ENCODE measurements at regions not wholly inside any gene's neighbourhood (a gene's known extent, or its start where the extent isn't known, plus 50 kb on each side); places are given as distances from the start of the nearest gene placed in this dataset.

DNA sequence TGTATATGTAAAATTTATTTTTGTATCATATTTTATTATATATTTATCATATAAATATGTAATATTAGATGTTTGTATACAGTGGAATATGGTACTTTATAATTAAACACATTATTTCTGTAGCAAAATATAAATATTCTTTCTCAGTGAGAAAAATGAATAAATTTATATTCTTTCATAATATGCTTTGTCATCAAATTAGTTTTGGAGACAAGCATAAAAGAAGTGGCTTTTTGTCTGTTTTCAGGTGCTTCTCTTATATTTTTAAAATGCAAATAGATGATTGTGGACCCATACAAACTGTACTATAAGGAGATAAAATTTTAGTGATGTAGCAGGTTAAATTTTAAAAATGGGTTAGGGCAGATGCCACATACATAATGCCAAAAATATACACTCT lies 222.4 kb upstream of the CNTN5 start:
- no peaks in the 10 kb centered on the region for H3K4me1 Mint-ChIP-seq (ENCODE audit: unreplicated experiment)
- no peaks in the 10 kb centered on the region for H3K27me3 Mint-ChIP-seq (ENCODE audit: unreplicated experiment)
- TF ChIP-seq, protein P1, sequence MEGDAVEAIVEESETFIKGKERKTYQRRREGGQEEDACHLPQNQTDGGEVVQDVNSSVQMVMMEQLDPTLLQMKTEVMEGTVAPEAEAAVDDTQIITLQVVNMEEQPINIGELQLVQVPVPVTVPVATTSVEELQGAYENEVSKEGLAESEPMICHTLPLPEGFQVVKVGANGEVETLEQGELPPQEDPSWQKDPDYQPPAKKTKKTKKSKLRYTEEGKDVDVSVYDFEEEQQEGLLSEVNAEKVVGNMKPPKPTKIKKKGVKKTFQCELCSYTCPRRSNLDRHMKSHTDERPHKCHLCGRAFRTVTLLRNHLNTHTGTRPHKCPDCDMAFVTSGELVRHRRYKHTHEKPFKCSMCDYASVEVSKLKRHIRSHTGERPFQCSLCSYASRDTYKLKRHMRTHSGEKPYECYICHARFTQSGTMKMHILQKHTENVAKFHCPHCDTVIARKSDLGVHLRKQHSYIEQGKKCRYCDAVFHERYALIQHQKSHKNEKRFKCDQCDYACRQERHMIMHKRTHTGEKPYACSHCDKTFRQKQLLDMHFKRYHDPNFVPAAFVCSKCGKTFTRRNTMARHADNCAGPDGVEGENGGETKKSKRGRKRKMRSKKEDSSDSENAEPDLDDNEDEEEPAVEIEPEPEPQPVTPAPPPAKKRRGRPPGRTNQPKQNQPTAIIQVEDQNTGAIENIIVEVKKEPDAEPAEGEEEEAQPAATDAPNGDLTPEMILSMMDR (IDR thresholded peaks at IDR 0.05; ENCODE audit: unreplicated experiment): no peak
- H3K36me3 Mint-ChIP-seq (ENCODE audit: low read depth, unreplicated experiment): no peaks in the 10 kb centered on the region
- DNase-seq (ENCODE audit: low spot score): no peak
- H3K9me3 Mint-ChIP-seq (ENCODE audit: unreplicated experiment): no peaks in the 10 kb centered on the region
- H3K4me3 Mint-ChIP-seq (ENCODE audit: unreplicated experiment): no peak overlapping the region
- no peak overlapping the region for H3K27ac Mint-ChIP-seq (ENCODE audit: unreplicated experiment)

DNA sequence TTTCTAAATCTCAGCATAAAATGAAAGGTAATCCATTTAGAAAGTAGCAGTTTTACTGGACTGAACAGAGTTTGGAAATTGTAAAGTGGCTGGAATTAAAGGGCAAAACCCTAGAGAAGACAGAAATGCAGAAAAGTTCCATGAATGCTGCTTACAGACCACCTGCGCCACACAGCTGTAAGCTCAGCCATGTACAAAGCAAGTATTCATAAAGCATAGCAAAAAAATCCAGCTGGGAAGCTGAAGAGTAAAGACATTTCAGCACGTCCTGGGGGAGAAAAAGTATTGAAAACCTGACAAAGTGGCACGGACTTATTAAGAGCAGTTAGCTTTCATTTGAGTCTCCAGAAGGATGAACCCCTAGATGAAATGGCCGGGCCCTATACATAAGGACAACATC lies 220.1 kb upstream of the CNTN5 start:
- Mint-ChIP-seq H3K4me3 (ENCODE audit: unreplicated experiment) (no peak overlapping the region), H3K27me3 (ENCODE audit: unreplicated experiment) (no peaks in the 10 kb centered on the region), H3K27ac (ENCODE audit: unreplicated experiment) (no peak overlapping the region), H3K36me3 (ENCODE audit: low read depth, unreplicated experiment) (no peaks in the 10 kb centered on the region), H3K4me1 (ENCODE audit: unreplicated experiment) (no peaks in the 10 kb centered on the region), H3K9me3 (ENCODE audit: unreplicated experiment) (no peaks in the 10 kb centered on the region)
- TF ChIP-seq, protein P1 (IDR thresholded peaks at IDR 0.05; ENCODE audit: unreplicated experiment): no peak
- DNase-seq (ENCODE audit: low spot score): no peak

DNA sequence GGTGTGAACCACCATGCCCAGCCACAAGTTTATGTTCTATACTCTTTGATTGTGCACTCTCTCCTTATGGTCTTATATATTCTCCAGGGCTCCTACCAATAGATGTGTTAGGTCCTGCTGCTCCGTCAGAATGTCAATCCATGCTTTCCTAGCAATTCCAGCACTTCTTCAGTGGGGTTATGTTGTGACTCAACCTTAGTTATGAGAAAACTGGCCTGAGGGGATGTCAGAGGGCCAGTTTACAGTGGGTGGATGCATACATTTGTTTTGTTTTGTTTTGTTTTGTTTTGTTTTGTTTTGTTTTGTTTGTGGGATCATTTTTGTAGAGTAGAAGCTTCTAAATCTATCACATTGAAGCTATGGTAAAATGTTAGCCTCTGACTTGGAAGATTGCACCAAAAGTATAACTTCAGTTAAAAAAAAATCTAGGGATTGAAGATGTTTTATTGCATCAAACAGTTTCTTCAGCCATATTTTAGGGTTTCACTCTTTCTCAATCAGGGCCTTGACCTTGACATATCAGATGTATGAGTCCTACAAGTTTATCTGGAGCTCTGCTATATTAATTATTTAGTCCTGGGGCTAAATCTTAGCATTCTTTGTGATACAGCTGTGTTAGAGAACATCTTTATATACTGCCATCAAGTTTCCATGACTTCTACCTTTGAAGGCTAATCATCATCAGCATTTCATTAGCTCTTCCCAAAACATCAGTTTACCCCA lies 191.6 kb upstream of the CNTN5 start:
- H3K27me3 Mint-ChIP-seq (ENCODE audit: unreplicated experiment): no peaks in the 10 kb centered on the region
- H3K36me3 Mint-ChIP-seq (ENCODE audit: low read depth, unreplicated experiment): no peaks in the 10 kb centered on the region
- no peak overlapping the region for H3K27ac Mint-ChIP-seq (ENCODE audit: unreplicated experiment)
- H3K4me1 Mint-ChIP-seq (ENCODE audit: unreplicated experiment): no peaks in the 10 kb centered on the region
- TF ChIP-seq, protein P1 (IDR thresholded peaks at IDR 0.05; ENCODE audit: unreplicated experiment): no peak
- no peak for DNase-seq (ENCODE audit: low spot score)
- H3K9me3 Mint-ChIP-seq (ENCODE audit: unreplicated experiment): no peaks in the 10 kb centered on the region
- no peak overlapping the region for H3K4me3 Mint-ChIP-seq (ENCODE audit: unreplicated experiment)

DNA sequence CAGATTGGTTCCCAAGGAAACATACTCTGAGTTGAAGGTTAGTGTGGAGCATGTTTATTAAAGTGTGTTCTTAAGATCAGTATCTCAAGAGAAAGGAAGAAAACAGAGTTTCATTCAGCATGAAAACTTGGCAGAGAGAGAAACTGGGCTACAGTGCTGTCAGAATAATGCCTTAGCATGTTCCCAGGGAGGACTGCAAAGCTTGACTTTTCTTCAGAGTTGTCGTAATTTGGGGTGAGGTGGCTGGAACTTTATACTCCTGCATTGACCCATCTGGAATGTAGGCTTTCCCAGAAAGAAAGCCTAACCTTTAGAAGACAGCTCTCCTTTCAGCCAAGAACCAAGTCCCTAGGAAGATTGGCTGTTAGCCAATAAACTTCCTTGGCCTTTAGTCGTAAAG lies 190.8 kb upstream of the CNTN5 start:
- DNase-seq (ENCODE audit: low spot score): no peak
- Mint-ChIP-seq H3K27me3 (ENCODE audit: unreplicated experiment) (no peaks in the 10 kb centered on the region), H3K4me1 (ENCODE audit: unreplicated experiment) (no peaks in the 10 kb centered on the region), H3K36me3 (ENCODE audit: low read depth, unreplicated experiment) (no peaks in the 10 kb centered on the region), H3K27ac (ENCODE audit: unreplicated experiment) (no peak overlapping the region), H3K9me3 (ENCODE audit: unreplicated experiment) (no peaks in the 10 kb centered on the region), H3K4me3 (ENCODE audit: unreplicated experiment) (no peak overlapping the region)
- TF ChIP-seq, protein P1 (IDR thresholded peaks at IDR 0.05; ENCODE audit: unreplicated experiment): no peak

DNA sequence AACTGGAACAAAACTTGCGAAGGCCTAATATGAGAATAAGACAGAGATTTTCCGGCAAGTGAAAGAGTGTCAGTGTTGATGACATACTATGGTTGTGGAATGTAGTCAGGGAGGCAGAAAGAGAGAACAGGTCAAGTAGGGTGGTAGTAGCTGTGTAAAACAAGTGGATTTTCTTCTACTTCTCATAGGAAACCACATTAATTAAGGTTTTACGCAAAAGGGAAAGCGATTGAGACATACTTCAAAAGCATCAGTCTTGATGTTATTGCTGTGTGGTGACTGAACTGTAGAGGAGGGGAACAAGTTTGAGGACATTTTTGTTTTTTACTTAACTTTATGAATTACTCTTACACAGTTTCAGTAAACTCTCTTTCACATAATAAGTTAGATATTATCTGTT lies 186.0 kb upstream of the CNTN5 start:
- H3K36me3 Mint-ChIP-seq (ENCODE audit: low read depth, unreplicated experiment): no peaks in the 10 kb centered on the region
- no peaks in the 10 kb centered on the region for H3K9me3 Mint-ChIP-seq (ENCODE audit: unreplicated experiment)

More for the DNA sequence above, 186.0 kb upstream of the CNTN5 start:
- Mint-ChIP-seq H3K4me1 (ENCODE audit: unreplicated experiment) (no peaks in the 10 kb centered on the region), H3K4me3 (ENCODE audit: unreplicated experiment) (no peak overlapping the region), H3K27ac (ENCODE audit: unreplicated experiment) (no peak overlapping the region), H3K27me3 (ENCODE audit: unreplicated experiment) (no peaks in the 10 kb centered on the region)
- TF ChIP-seq, protein P1 (IDR thresholded peaks at IDR 0.05; ENCODE audit: unreplicated experiment): no peak
- DNase-seq (ENCODE audit: low spot score): no peak
